ENCODE measurements at regions not wholly inside any gene's neighbourhood (a gene's known extent, or its start where the extent isn't known, plus 50 kb on each side); places are given as distances from the start of the nearest gene placed in this dataset.

- no peak overlapping the region for H3K4me2 ChIP-seq (ENCODE audit: low read depth, low read length, poor library complexity, severe bottlenecking)
- no peaks in the 10 kb centered on the region for H3K36me3 ChIP-seq (ENCODE audit: insufficient read depth, low read length)
- no peaks in the 10 kb centered on the region for H3F3A ChIP-seq (ENCODE audit: low read depth)
- H3K9me2 ChIP-seq (replicated peaks; ENCODE audit: low read depth, low read length), result no peaks in the 10 kb centered on the region
- no peaks in the 10 kb centered on the region for H4K20me1 ChIP-seq (ENCODE audit: insufficient read depth, low read length, poor library complexity, severe bottlenecking)
- H2AFZ ChIP-seq (ENCODE audit: low read length), result no peak overlapping the region
- no peaks in the 10 kb centered on the region for H3K79me2 ChIP-seq (ENCODE audit: insufficient read depth, low read length)
- no peak for TF ChIP-seq CTCF (conservative IDR thresholded peaks at IDR 0.05; ENCODE audit: low read length)
- TF ChIP-seq EZH2phosphoT487 (IDR thresholded peaks at IDR 0.05; ENCODE audit: borderline replicate concordance), result no peak
- no peaks in the 10 kb centered on the region for H3K4me1 ChIP-seq (ENCODE audit: insufficient read depth, low read length, poor library complexity, severe bottlenecking)
- H3K4me3 ChIP-seq (ENCODE audit: low read length, poor library complexity, severe bottlenecking), result no peak overlapping the region
- H3K9ac ChIP-seq (ENCODE audit: low read depth, low read length, poor library complexity, severe bottlenecking), result no peak overlapping the region
- no peaks in the 10 kb centered on the region for H3K9me3 ChIP-seq (ENCODE audit: insufficient read depth, low read depth, low read length)
- no peaks in the 10 kb centered on the region for H3K27me3 ChIP-seq (ENCODE audit: insufficient read depth, low read length, poor library complexity, severe bottlenecking)
These were observed 123.8 kb downstream of the MAD2L1 start for GRCh38 chr4:119942806-119943205.

- H3K4me3 ChIP-seq (ENCODE audit: low read length, poor library complexity, severe bottlenecking), result no peak overlapping the region
- no peaks in the 10 kb centered on the region for H3K36me3 ChIP-seq (ENCODE audit: insufficient read depth, low read length)
- H3K9ac ChIP-seq (ENCODE audit: low read depth, low read length, poor library complexity, severe bottlenecking), result no peak overlapping the region
- TF ChIP-seq EZH2phosphoT487 (IDR thresholded peaks at IDR 0.05; ENCODE audit: borderline replicate concordance) (no peak), CTCF (conservative IDR thresholded peaks at IDR 0.05; ENCODE audit: low read length) (no peak)
- no peaks in the 10 kb centered on the region for H3K79me2 ChIP-seq (ENCODE audit: insufficient read depth, low read length)
- no peak overlapping the region for H3K4me2 ChIP-seq (ENCODE audit: low read depth, low read length, poor library complexity, severe bottlenecking)
- no peaks in the 10 kb centered on the region for H3K27me3 ChIP-seq (ENCODE audit: insufficient read depth, low read length, poor library complexity, severe bottlenecking)
- H3K9me3 ChIP-seq (ENCODE audit: insufficient read depth, low read depth, low read length), result no peaks in the 10 kb centered on the region
- H3K4me1 ChIP-seq (ENCODE audit: insufficient read depth, low read length, poor library complexity, severe bottlenecking), result no peaks in the 10 kb centered on the region
- H4K20me1 ChIP-seq (ENCODE audit: insufficient read depth, low read length, poor library complexity, severe bottlenecking), result no peaks in the 10 kb centered on the region
- H3F3A ChIP-seq (ENCODE audit: low read depth), result no peaks in the 10 kb centered on the region
- H3K9me2 ChIP-seq (replicated peaks; ENCODE audit: low read depth, low read length), result no peaks in the 10 kb centered on the region
- H2AFZ ChIP-seq (ENCODE audit: low read length), result no peak overlapping the region
These were observed 126.1 kb downstream of the MAD2L1 start for GRCh38 chr4:119940557-119940956.

- H3K9me3 ChIP-seq (ENCODE audit: insufficient read depth, low read depth, low read length), result no peaks in the 10 kb centered on the region
- no peaks in the 10 kb centered on the region for H4K20me1 ChIP-seq (ENCODE audit: insufficient read depth, low read length, poor library complexity, severe bottlenecking)
- no peaks in the 10 kb centered on the region for H3K36me3 ChIP-seq (ENCODE audit: insufficient read depth, low read length)
- no peak overlapping the region for H3K9ac ChIP-seq (ENCODE audit: low read depth, low read length, poor library complexity, severe bottlenecking)
- H3K9me2 ChIP-seq (replicated peaks; ENCODE audit: low read depth, low read length), result no peaks in the 10 kb centered on the region
- H3K79me2 ChIP-seq (ENCODE audit: insufficient read depth, low read length), result no peaks in the 10 kb centered on the region
- H3F3A ChIP-seq (ENCODE audit: low read depth), result no peaks in the 10 kb centered on the region
- no peak overlapping the region for H3K4me3 ChIP-seq (ENCODE audit: low read length, poor library complexity, severe bottlenecking)
- no peaks in the 10 kb centered on the region for H3K27me3 ChIP-seq (ENCODE audit: insufficient read depth, low read length, poor library complexity, severe bottlenecking)
- no peaks in the 10 kb centered on the region for H3K4me1 ChIP-seq (ENCODE audit: insufficient read depth, low read length, poor library complexity, severe bottlenecking)
- no peak overlapping the region for H2AFZ ChIP-seq (ENCODE audit: low read length)
- H3K4me2 ChIP-seq (ENCODE audit: low read depth, low read length, poor library complexity, severe bottlenecking), result no peak overlapping the region
- TF ChIP-seq CTCF (conservative IDR thresholded peaks at IDR 0.05; ENCODE audit: low read length) (no peak), EZH2phosphoT487 (IDR thresholded peaks at IDR 0.05; ENCODE audit: borderline replicate concordance) (no peak)
These were observed 127.3 kb downstream of the MAD2L1 start for GRCh38 chr4:119939071-119939995.
